ENCODE measurements at regions not wholly inside any gene's neighbourhood (a gene's known extent, or its start where the extent isn't known, plus 50 kb on each side); places are given as distances from the start of the nearest gene placed in this dataset.

GRCh38 chr3:65045138-65045537, 357.3 kb upstream of the ADAMTS9 start:
- TF ChIP-seq POLR2A (IDR thresholded peaks at IDR 0.05; ENCODE audit: low read length) = no peak
- no peak for TF ChIP-seq GATA1 (IDR thresholded peaks at IDR 0.05; ENCODE audit: low read depth, low read length)
